Left ventricle myocardium inferior (tissue), 1 donor: ENCODE measurements at regions not wholly inside any gene's neighbourhood (a gene's known extent, or its start where the extent isn't known, plus 50 kb on each side); places are given as distances from the start of the nearest gene placed in this dataset.
"Not testable (repeated sequence)": the region's sequence is repeated elsewhere in the genome, so short reads cannot be mapped to it uniquely, and the experiment has no call there.

Experiments used
- DNase-seq: peaks from one replicate; pipeline ENCODE4 v3.0.0-alpha.2; 2020
- H3K27ac ChIP-seq: fragments of 200-600 bp; replicated peaks from 2 replicates; pipeline ENCODE4 v1.8.0; 2021
- H3K27me3 ChIP-seq: fragments of 200-600 bp; 2 replicates; pipeline ENCODE4 v1.8.0; 2021; ENCODE audit warnings: low read depth
- H3K36me3 ChIP-seq: fragments of 200-600 bp; 2 replicates; pipeline ENCODE4 v1.8.0; 2021
- H3K4me1 ChIP-seq: fragments of 200-600 bp; 2 replicates; pipeline ENCODE4 v1.8.0; 2021
- H3K4me3 ChIP-seq: fragments of 200-600 bp; 2 replicates; pipeline ENCODE4 v1.8.0; 2021; ENCODE audit warnings: mild to moderate bottlenecking, moderate library complexity
- H3K9me3 ChIP-seq: fragments of 200-600 bp; replicated peaks from 2 replicates; pipeline ENCODE4 v1.8.0; 2021
- intact Hi-C: fragments of 100-400 bp; cut with micrococcal nuclease; formaldehyde crosslinking; loops from one replicate; pipeline ENCODE4 v1.11.0; 2022
- TF ChIP-seq, protein P1 (sequence below): fragments of 200-600 bp; IDR thresholded peaks from 2 replicates; pipeline ENCODE4 v1.8.0; 2021; ENCODE audit warnings: antibody characterized with exemption, mild to moderate bottlenecking, borderline replicate concordance
- donor health status: DM: no; HTN: yes; CAD: no; lungs with severe emphysema.

DNA sequence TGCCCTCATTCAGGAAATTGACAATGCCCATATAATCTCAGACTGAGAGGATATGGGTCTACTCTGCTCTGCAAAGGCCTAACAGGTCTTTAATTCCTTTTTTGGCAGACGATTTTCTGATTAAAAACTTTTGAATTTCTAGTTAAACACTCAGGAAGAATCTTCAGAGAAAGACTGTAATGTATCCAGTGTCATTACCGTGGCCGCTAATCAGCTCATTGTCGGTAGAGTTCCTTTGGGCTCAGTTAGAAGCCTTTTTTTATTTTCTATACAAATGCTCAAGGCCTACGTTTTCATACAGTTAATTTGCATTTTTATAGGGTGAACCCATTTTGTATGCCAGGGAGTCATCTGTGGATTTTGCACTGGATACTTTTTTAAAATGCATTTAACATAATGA lies 549.9 kb downstream of the RPS29 start:
- no peaks in the 10 kb centered on the region for H3K9me3 ChIP-seq
- no peak overlapping the region for H3K4me3 ChIP-seq
- no peaks in the 10 kb centered on the region for H3K36me3 ChIP-seq
- intact Hi-C loops, result no loop called here
- no peak for DNase-seq
- H3K4me1 ChIP-seq, result no peaks in the 10 kb centered on the region
- TF ChIP-seq, protein P1, sequence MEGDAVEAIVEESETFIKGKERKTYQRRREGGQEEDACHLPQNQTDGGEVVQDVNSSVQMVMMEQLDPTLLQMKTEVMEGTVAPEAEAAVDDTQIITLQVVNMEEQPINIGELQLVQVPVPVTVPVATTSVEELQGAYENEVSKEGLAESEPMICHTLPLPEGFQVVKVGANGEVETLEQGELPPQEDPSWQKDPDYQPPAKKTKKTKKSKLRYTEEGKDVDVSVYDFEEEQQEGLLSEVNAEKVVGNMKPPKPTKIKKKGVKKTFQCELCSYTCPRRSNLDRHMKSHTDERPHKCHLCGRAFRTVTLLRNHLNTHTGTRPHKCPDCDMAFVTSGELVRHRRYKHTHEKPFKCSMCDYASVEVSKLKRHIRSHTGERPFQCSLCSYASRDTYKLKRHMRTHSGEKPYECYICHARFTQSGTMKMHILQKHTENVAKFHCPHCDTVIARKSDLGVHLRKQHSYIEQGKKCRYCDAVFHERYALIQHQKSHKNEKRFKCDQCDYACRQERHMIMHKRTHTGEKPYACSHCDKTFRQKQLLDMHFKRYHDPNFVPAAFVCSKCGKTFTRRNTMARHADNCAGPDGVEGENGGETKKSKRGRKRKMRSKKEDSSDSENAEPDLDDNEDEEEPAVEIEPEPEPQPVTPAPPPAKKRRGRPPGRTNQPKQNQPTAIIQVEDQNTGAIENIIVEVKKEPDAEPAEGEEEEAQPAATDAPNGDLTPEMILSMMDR, result no peak
- H3K27me3 ChIP-seq, result no peaks in the 10 kb centered on the region
- no peak overlapping the region for H3K27ac ChIP-seq

DNA sequence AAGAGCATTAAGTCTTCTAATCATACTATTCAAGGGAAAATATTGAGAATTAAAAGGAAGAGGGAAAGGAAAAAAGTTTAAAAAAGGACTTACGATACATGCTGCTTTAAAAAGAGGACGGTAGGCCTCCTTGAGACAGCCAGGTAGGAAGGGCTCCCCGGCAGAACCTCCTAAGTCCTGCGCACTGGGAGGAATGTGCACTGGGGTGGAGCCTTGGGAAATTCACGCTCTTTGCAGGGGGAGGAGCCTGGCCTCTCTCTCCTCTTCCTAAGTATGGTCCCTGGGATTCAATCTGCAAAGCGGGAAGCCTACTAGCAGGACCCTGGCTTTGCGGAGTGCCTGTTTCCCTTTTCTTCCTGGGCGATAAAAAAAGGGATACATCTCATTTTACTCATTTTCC lies 553.0 kb downstream of the RPS29 start:
- H3K9me3 ChIP-seq, result no peaks in the 10 kb centered on the region
- intact Hi-C loops, result no loop called here

DNA sequence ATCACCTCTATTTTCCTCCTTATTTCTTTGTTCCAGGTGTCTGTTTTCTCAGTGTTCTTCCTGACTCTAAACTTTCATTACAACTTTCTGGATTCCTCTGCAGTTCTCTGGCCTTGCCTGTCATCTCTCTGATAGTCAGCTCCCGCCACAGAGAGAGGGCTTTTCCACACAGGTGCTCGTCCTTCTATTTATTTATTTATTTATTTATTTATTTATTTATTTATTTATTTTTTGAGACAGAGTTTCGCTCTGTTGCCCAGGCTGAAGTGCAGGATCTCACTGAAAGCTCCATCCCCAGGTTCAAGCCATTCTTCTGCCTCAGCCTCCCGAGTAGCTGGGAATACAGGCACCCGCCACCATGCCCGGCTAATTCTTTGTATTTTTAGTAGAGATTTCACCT lies 554.5 kb downstream of the RPS29 start:
- H3K36me3 ChIP-seq, DNase-seq, H3K4me1 ChIP-seq, H3K27ac ChIP-seq, intact Hi-C loops, H3K27me3 ChIP-seq, H3K9me3 ChIP-seq, H3K4me3 ChIP-seq: not testable (repeated sequence)

More for the DNA sequence above, 553.0 kb downstream of the RPS29 start:
- TF ChIP-seq, protein P1, result no peak
- Histone ChIP-seq H3K27ac (no peak overlapping the region), H3K27me3 (no peaks in the 10 kb centered on the region), H3K4me1 (no peaks in the 10 kb centered on the region), H3K36me3 (no peaks in the 10 kb centered on the region), H3K4me3 (no peak overlapping the region)
- DNase-seq, result no peak

DNA sequence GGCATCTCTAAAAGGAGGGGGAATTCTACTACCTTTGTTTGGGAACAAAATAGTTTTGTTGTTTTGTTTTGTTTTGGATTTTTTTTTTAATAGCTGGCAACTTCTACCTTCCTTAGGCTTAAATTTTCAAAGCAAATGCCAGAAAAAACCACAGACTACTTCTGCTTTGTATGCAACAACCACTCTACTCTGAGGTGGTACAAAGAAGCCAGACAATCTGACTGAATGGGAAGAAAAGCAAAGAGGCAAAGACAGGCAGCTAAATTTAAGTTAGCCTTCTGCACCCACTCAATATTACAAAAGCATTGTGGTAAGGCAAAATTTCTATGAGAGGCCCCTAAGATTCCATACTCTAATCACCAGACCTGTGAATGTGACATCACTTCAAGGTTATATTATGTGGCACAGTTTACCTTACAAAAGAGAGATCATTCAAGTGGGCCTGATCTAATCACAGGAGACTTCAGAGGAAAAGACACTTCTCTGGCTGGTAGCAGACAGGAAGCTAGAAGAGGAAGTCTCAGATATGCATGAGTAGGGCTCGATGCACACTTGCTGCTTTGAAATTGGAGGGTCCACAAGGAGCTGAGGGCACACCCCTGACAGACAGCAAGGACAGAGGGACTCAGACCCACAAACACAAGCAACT lies 566.6 kb downstream of the RPS29 start:
- Histone ChIP-seq H3K27ac (no peak overlapping the region), H3K27me3 (no peaks in the 10 kb centered on the region), H3K9me3 (no peaks in the 10 kb centered on the region), H3K4me1 (no peaks in the 10 kb centered on the region), H3K36me3 (no peaks in the 10 kb centered on the region), H3K4me3 (no peak overlapping the region)
- DNase-seq, result no peak
- TF ChIP-seq, protein P1, result no peak
- intact Hi-C loops, result no loop called here

DNA sequence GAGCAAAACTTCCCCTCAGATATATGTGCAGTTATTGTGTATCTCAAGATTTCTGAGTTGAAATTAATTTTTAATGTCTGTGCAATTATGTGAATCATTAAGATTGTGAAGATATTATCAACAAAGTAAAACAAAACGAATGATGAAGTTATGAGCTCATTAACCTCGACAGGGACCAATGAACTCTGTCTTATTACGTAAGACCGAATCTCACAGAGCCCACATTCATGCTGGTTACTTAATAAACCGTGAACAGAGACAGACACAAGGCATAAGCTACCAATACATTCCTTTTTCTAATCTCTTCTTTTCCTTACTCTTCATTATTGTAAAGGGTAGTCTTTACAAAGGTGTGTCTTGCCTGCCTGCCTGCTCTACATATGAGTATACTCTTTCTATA lies 568.7 kb downstream of the RPS29 start:
- Histone ChIP-seq H3K36me3 (no peaks in the 10 kb centered on the region), H3K4me1 (no peaks in the 10 kb centered on the region), H3K9me3 (no peaks in the 10 kb centered on the region), H3K27ac (no peak overlapping the region), H3K27me3 (no peaks in the 10 kb centered on the region), H3K4me3 (no peak overlapping the region)
- no peak for DNase-seq
- intact Hi-C loops, result no loop called here
- TF ChIP-seq, protein P1, result no peak

DNA sequence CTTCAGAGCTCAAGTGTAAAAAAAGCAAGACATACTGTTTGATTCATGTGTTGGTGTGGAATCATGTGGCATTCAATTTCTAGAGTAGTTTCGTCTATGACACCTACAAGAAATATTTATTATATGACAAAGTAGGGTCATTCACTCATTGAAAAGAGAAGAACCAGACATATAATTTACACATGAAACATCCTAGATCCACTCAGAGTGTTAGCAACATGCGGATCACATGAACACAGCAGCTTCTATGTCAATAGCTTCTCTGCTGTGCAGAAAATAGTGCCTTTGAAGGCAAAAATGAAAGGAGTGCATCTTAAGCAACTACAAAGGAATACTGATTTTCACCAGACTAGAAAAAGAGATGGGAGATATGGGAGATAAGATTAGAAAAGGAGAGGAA lies 569.8 kb downstream of the RPS29 start:
- intact Hi-C loops, result no loop called here
- no peak overlapping the region for H3K27ac ChIP-seq
- no peaks in the 10 kb centered on the region for H3K36me3 ChIP-seq
- no peak for DNase-seq
- no peak overlapping the region for H3K4me3 ChIP-seq
- no peaks in the 10 kb centered on the region for H3K9me3 ChIP-seq
- H3K4me1 ChIP-seq, result no peaks in the 10 kb centered on the region
- no peaks in the 10 kb centered on the region for H3K27me3 ChIP-seq
- TF ChIP-seq, protein P1, result no peak
